H9 (cell line): ENCODE measurements at regions not wholly inside any gene's neighbourhood (a gene's known extent, or its start where the extent isn't known, plus 50 kb on each side); places are given as distances from the start of the nearest gene placed in this dataset.

Experiments used
- DNase-seq: peaks from one replicate; pipeline ENCODE4 v3.0.0-alpha.2; 2017
- H2AFZ ChIP-seq: one replicate; pipeline ENCODE4 v1.6.1; 2013; ENCODE audit warnings: mild to moderate bottlenecking, low read length, control low read depth, moderate library complexity
- H2AK5ac ChIP-seq: 2 replicates; pipeline ENCODE4 v1.6.1; 2013; ENCODE audit warnings: low read length, control low read depth, mixed read lengths; ENCODE audit not compliant: insufficient read length
- H2BK120ac ChIP-seq: one replicate; pipeline ENCODE4 v1.6.1; 2013; ENCODE audit warnings: low read depth, mild to moderate bottlenecking, low read length, control low read depth, inconsistent platforms; ENCODE audit not compliant: poor library complexity, severe bottlenecking
- H2BK12ac ChIP-seq: 2 replicates; pipeline ENCODE4 v1.6.1; 2013; ENCODE audit warnings: low read length, control low read depth, mixed read lengths, low read depth; ENCODE audit not compliant: insufficient read length
- H2BK15ac ChIP-seq: 2 replicates; pipeline ENCODE4 v1.6.1; 2013; ENCODE audit warnings: low read depth, low read length, control low read depth
- H2BK20ac ChIP-seq: one replicate; pipeline ENCODE4 v1.6.1; 2013; ENCODE audit warnings: low read depth, mild to moderate bottlenecking, low read length, control low read depth, inconsistent platforms; ENCODE audit not compliant: poor library complexity, severe bottlenecking
- H2BK5ac ChIP-seq: 2 replicates; pipeline ENCODE4 v1.6.1; 2013; ENCODE audit warnings: low read length, control low read depth, mixed read lengths; ENCODE audit not compliant: insufficient read length
- H3K14ac ChIP-seq: 2 replicates; pipeline ENCODE4 v1.6.1; 2013; ENCODE audit warnings: low read length, control low read depth; ENCODE audit not compliant: insufficient read depth
- H3K18ac ChIP-seq: 2 replicates; pipeline ENCODE4 v1.6.1; 2013; ENCODE audit warnings: low read depth, mild to moderate bottlenecking, mixed read lengths, low read length, control low read depth; ENCODE audit not compliant: insufficient read length
- H3K23ac ChIP-seq: 2 replicates; pipeline ENCODE4 v1.6.1; 2013; ENCODE audit warnings: low read length, control low read depth, mixed read lengths, low read depth; ENCODE audit not compliant: insufficient read length
- H3K23me2 ChIP-seq: 2 replicates; pipeline ENCODE4 v1.6.1; 2013; ENCODE audit warnings: low read depth, mild to moderate bottlenecking, mixed read lengths, low read length, control low read depth; ENCODE audit not compliant: insufficient read length, poor library complexity, severe bottlenecking
- H3K27ac ChIP-seq: 2 replicates; pipeline ENCODE4 v1.5.1; 2013; ENCODE audit warnings: low read length, control low read depth, mixed read lengths, low read depth; ENCODE audit not compliant: insufficient read length
- H3K27me3 ChIP-seq: 2 replicates; pipeline ENCODE4 v1.6.1; 2013; ENCODE audit warnings: low read length, control low read depth, inconsistent platforms; ENCODE audit not compliant: insufficient read depth
- H3K4ac ChIP-seq: 2 replicates; pipeline ENCODE4 v1.6.1; 2013; ENCODE audit warnings: low read depth, mild to moderate bottlenecking, control low read depth, inconsistent platforms, low read length, moderate library complexity
- H3K4me1 ChIP-seq: 2 replicates; pipeline ENCODE4 v1.6.1; 2013; ENCODE audit warnings: low read length, control low read depth, inconsistent platforms; ENCODE audit not compliant: insufficient read depth
- H3K4me2 ChIP-seq: 2 replicates; pipeline ENCODE4 v1.6.1; 2013; ENCODE audit warnings: low read length, control low read depth, mixed read lengths; ENCODE audit not compliant: insufficient read length, insufficient read depth
- H3K56ac ChIP-seq: 2 replicates; pipeline ENCODE4 v1.6.1; 2013; ENCODE audit warnings: low read depth, mild to moderate bottlenecking, mixed read lengths, low read length, control low read depth; ENCODE audit not compliant: insufficient read length
- H3K79me1 ChIP-seq: 2 replicates; pipeline ENCODE4 v1.6.1; 2013; ENCODE audit warnings: low read depth, mild to moderate bottlenecking, moderate library complexity, low read length, control low read depth, inconsistent platforms; ENCODE audit not compliant: insufficient read depth, poor library complexity, severe bottlenecking
- H3K79me2 ChIP-seq: 2 replicates; pipeline ENCODE4 v1.6.1; 2013; ENCODE audit warnings: low read length, control low read depth, inconsistent platforms; ENCODE audit not compliant: insufficient read depth
- H3K9ac ChIP-seq: 2 replicates; pipeline ENCODE4 v1.6.1; 2013; ENCODE audit warnings: low read length, control low read depth, mixed read lengths; ENCODE audit not compliant: insufficient read length; ENCODE audit errors: extremely low read depth
- H3K9me3 ChIP-seq: one replicate; pipeline ENCODE4 v1.6.1; 2013; ENCODE audit warnings: low read depth, low read length, inconsistent platforms; ENCODE audit not compliant: control insufficient read depth
- H3T11ph ChIP-seq: one replicate; pipeline ENCODE4 v1.6.1; 2013; ENCODE audit warnings: mild to moderate bottlenecking, low read length, control low read depth, inconsistent platforms
- H4K20me1 ChIP-seq: one replicate; pipeline ENCODE4 v1.6.1; 2013; ENCODE audit not compliant: control insufficient read depth, insufficient read length, insufficient read depth
- H4K5ac ChIP-seq: 2 replicates; pipeline ENCODE4 v1.6.1; 2013; ENCODE audit warnings: low read depth, mild to moderate bottlenecking, mixed read lengths, low read length, control low read depth; ENCODE audit not compliant: insufficient read length
- H4K8ac ChIP-seq: replicated peaks from 2 replicates; pipeline ENCODE4 v1.6.1; 2013; ENCODE audit warnings: low read length, control low read depth, mixed read lengths, low read depth; ENCODE audit not compliant: insufficient read length
- H4K91ac ChIP-seq: 2 replicates; pipeline ENCODE4 v1.6.1; 2013; ENCODE audit warnings: low read depth, mild to moderate bottlenecking, moderate library complexity, mixed read lengths, low read length, control low read depth; ENCODE audit not compliant: insufficient read length
- H3K27ac Mint-ChIP-seq, 3 experiments: 2 replicates in 2 of 3; 3 replicates in 1 of 3; pipeline ENCODE4 v1.8.0; 2020 to 2021; ENCODE audit warnings: mixed read lengths in 3 of 3, mild to moderate bottlenecking in 1 of 3, moderate library complexity in 1 of 3
- H3K27me3 Mint-ChIP-seq: 2 replicates; pipeline ENCODE4 v1.8.0; 2021; ENCODE audit warnings: low read depth, mild to moderate bottlenecking, moderate library complexity, mixed read lengths
- H3K36me3 Mint-ChIP-seq, 3 experiments: 2 replicates in 2 of 3; 3 replicates in 1 of 3; pipeline ENCODE4 v1.8.0; 2020 to 2021; ENCODE audit warnings: low read depth in 3 of 3, mixed read lengths in 3 of 3; ENCODE audit not compliant: insufficient read depth in 1 of 3
- H3K4me1 Mint-ChIP-seq, 2 experiments: 2 replicates each; pipeline ENCODE4 v1.8.0; 2020; ENCODE audit warnings: mixed read lengths in 2 of 2
- H3K4me3 Mint-ChIP-seq, 2 experiments: 2 replicates in 1 of 2; 3 replicates in 1 of 2; pipeline ENCODE4 v1.8.0; 2020 to 2021; ENCODE audit warnings: mild to moderate bottlenecking in 2 of 2, mixed read lengths in 2 of 2, moderate library complexity in 1 of 2
- H3K9me3 Mint-ChIP-seq, 2 experiments: 2 replicates in 1 of 2; 3 replicates in 1 of 2; pipeline ENCODE4 v1.8.0; 2020; ENCODE audit warnings: mild to moderate bottlenecking in 2 of 2, mixed read lengths in 2 of 2, moderate library complexity in 1 of 2
- CTCF ChIP-seq: fragments of 200-600 bp; sonication (generic); conservative IDR thresholded peaks from 3 replicates; pipeline ENCODE4 v1.8.0; 2021; ENCODE audit warnings: antibody characterized with exemption, mild to moderate bottlenecking
- WGBS: extraction: QIAGEN DNeasy Blood & Tissue Kit; methylation state at CpG from one replicate; pipeline ENCODE4 v1.1.7; 2013; ENCODE audit warnings: missing lambda C conversion rate, low lambda C conversion rate, mixed read lengths; ENCODE audit not compliant: insufficient read length; ENCODE audit errors: extremely low coverage; 5-methylcytosine and 5-hydroxymethylcytosine counted together

GRCh38 chr5:8682381-8682780 lies 813.4 kb downstream of the MTRR start:
- H2BK12ac ChIP-seq: no peak overlapping the region
- no peaks in the 10 kb centered on the region; a peak in 1 of 5 replicates for H3K9me3 Mint-ChIP-seq
- H3K27ac ChIP-seq: no peak overlapping the region
- H3K4ac ChIP-seq: no peak overlapping the region
- no peak overlapping the region for H3K4me3 Mint-ChIP-seq
- H3K9me3 ChIP-seq: no peaks in the 10 kb centered on the region
- H2AFZ ChIP-seq: no peak overlapping the region
- no peak for TF ChIP-seq CTCF
- H3K27me3 ChIP-seq: no peaks in the 10 kb centered on the region
- H3K14ac ChIP-seq: no peak overlapping the region
- H3K18ac ChIP-seq: no peak overlapping the region
- no peak overlapping the region for H2BK120ac ChIP-seq
- no CpG with 5 or more reads among the region's 3 CpGs for WGBS
- no peak for DNase-seq
- no peak overlapping the region for H3K23ac ChIP-seq
- H3K36me3 Mint-ChIP-seq: 0 out of 7 replicates have a peak, but pooled peaks cover 0 to 1% (median 0%) of the 10 kb centered on the region in 3 experiments
- H2AK5ac ChIP-seq: no peak overlapping the region
- H4K91ac ChIP-seq: no peak overlapping the region
- H3K56ac ChIP-seq: no peak overlapping the region
- H3K9ac ChIP-seq: no peak overlapping the region
- H3T11ph ChIP-seq: no peak overlapping the region
- no peaks in the 10 kb centered on the region for H3K4me1 Mint-ChIP-seq
- H3K4me2 ChIP-seq: no peak overlapping the region
- H2BK5ac ChIP-seq: no peak overlapping the region
- no peaks in the 10 kb centered on the region for H3K79me2 ChIP-seq
- H3K4me1 ChIP-seq: no peaks in the 10 kb centered on the region
- no peaks in the 10 kb centered on the region for H3K27me3 Mint-ChIP-seq
- H4K20me1 ChIP-seq: no peaks in the 10 kb centered on the region
- no peaks in the 10 kb centered on the region for H3K79me1 ChIP-seq
- no peak overlapping the region for H3K27ac Mint-ChIP-seq
- H2BK20ac ChIP-seq: no peak overlapping the region
- H2BK15ac ChIP-seq: no peak overlapping the region
- H3K23me2 ChIP-seq: no peaks in the 10 kb centered on the region
- no peak overlapping the region for H4K8ac ChIP-seq
- H4K5ac ChIP-seq: no peak overlapping the region
